ENCODE measurements at regions not wholly inside any gene's neighbourhood (a gene's known extent, or its start where the extent isn't known, plus 50 kb on each side); places are given as distances from the start of the nearest gene placed in this dataset.
A peak's percentile ranks its signal among the peaks of the same experiment; 100 is the strongest.

GRCh38 chr7:46932676-46933424 lies 649.1 kb downstream of the TNS3 start:
- H3K36me3 ChIP-seq (ENCODE audit: control insufficient read depth in 2 of 4, insufficient read depth in 4 of 4, low read length in 3 of 4) = no peaks in the 10 kb centered on the region
- no peak for FAIRE-seq
- no peak overlapping the region for H3K9ac ChIP-seq (replicated peaks in 1 of 4; ENCODE audit: extremely low read depth in 1 of 4, low read depth in 3 of 4, low read length in 3 of 4)
- no peaks in the 10 kb centered on the region for H3K4me1 ChIP-seq (replicated peaks in 1 of 4; ENCODE audit: control insufficient read depth in 3 of 4, insufficient read depth in 4 of 4, low read length in 3 of 4)
- H3K4me2 ChIP-seq (ENCODE audit: insufficient read depth in 1 of 2, low read depth in 2 of 2, low read length in 2 of 2) = no peak overlapping the region
- 90% methylated on average over 7 of the region's 7 CpGs; no CpG with 5 or more reads in 1 of the 2 experiments for WGBS, 2 experiments (ENCODE audit: extremely low coverage in 1 of 2, insufficient coverage in 1 of 2, insufficient read length in 1 of 2, insufficient replicate concordance in 2 of 2, low coverage in 1 of 2, low lambda C conversion rate in 2 of 2, missing lambda C conversion rate in 1 of 2)
- H4K8ac ChIP-seq (ENCODE audit: extremely low read depth, insufficient read depth, low read length) = no peak overlapping the region
- no peak overlapping the region for H2BK15ac ChIP-seq (ENCODE audit: low read length)
- TF ChIP-seq EP300 (IDR thresholded peaks at IDR 0.05; ENCODE audit: borderline replicate concordance in 1 of 2, low read depth in 2 of 2, low read length in 2 of 2) (no peak), TBP (IDR thresholded peaks at IDR 0.05; ENCODE audit: low read depth, low read length) (no peak), RAD21 (IDR thresholded peaks at IDR 0.05 in 1 of 2, conservative IDR thresholded peaks at IDR 0.05 in 1 of 2; ENCODE audit: low read depth in 2 of 2, low read length in 2 of 2) (peak; percentile 57 to 58), EZH2 (IDR thresholded peaks at IDR 0.05; ENCODE audit: low read depth, low read length, severe bottlenecking) (no peak), MAFK (IDR thresholded peaks at IDR 0.05; ENCODE audit: low read depth, low read length) (no peak), FOSL1 (IDR thresholded peaks at IDR 0.05; ENCODE audit: insufficient read depth, low read depth, low read length) (no peak), CTCF (IDR thresholded peaks at IDR 0.05; ENCODE audit: control extremely low read depth in 1 of 3, insufficient read depth in 1 of 3, low read depth in 1 of 3, low read length in 3 of 3) (peak in 1 of 3 experiments; percentile 30; a peak in 2 of 4 replicates)
- no peaks in the 10 kb centered on the region for H3K9me3 ChIP-seq (ENCODE audit: insufficient read depth in 2 of 2, low read depth in 1 of 2, low read length in 1 of 2)
- H4K5ac ChIP-seq (ENCODE audit: insufficient read length, low read depth, low read length) = no peak overlapping the region
- no peak overlapping the region for H3K56ac ChIP-seq (replicated peaks; ENCODE audit: insufficient read length, low read depth, low read length)
- no peak overlapping the region for H2AFZ ChIP-seq (ENCODE audit: low read length)
- no peak overlapping the region for H3K23ac ChIP-seq (ENCODE audit: insufficient read length)
- H3K4me3 ChIP-seq (ENCODE audit: extremely low read depth in 1 of 4, insufficient read depth in 2 of 4, low read depth in 3 of 4, low read length in 4 of 4) = no peak overlapping the region
- H3K4ac ChIP-seq (replicated peaks; ENCODE audit: insufficient read length, low read depth, low read length) = no peak overlapping the region
- no peak overlapping the region for H2BK20ac ChIP-seq (ENCODE audit: low read length)
- no peak overlapping the region for H4K91ac ChIP-seq (replicated peaks; ENCODE audit: insufficient read length, low read length)
- no peak overlapping the region for H3K18ac ChIP-seq (ENCODE audit: extremely low read depth, low read length)
- H2BK5ac ChIP-seq (ENCODE audit: low read depth, low read length) = no peak overlapping the region
- H2BK120ac ChIP-seq (replicated peaks; ENCODE audit: low read depth, low read length) = no peak overlapping the region
- peaks cover 0 to 1% (median 0%) of the 10 kb centered on the region in 4 experiments; a peak in 1 of 7 replicates for H3K27me3 ChIP-seq (replicated peaks in 1 of 4; ENCODE audit: control insufficient read depth in 3 of 4, extremely low read depth in 1 of 4, insufficient read depth in 3 of 4, low read length in 3 of 4)
- no peaks in the 10 kb centered on the region for H4K20me1 ChIP-seq (replicated peaks in 1 of 2; ENCODE audit: control insufficient read depth in 1 of 2, insufficient read depth in 2 of 2, low read length in 2 of 2)
- DNase-seq (ENCODE audit: low read depth in 1 of 2, low spot score in 2 of 2) = no peak
- no peak overlapping the region for H2BK12ac ChIP-seq (ENCODE audit: low read depth, low read length)
- no peaks in the 10 kb centered on the region for H3K23me2 ChIP-seq (ENCODE audit: low read depth, low read length)
- H3K14ac ChIP-seq (ENCODE audit: insufficient read length) = no peak overlapping the region
- POLR2A ChIA-PET (ENCODE audit: partially characterized antibody) = no interaction called here
- CTCF ChIA-PET (ENCODE audit: partially characterized antibody) = interaction anchor here (1.3 to 1.4 kb wide), 2 partner anchors 577 to 1061 kb away, joined by 3 read pairs; no protein-coding TSS in a partner anchor
- no peak overlapping the region for H2AK5ac ChIP-seq (ENCODE audit: low read depth, low read length)
- no peak overlapping the region for H3K27ac ChIP-seq (ENCODE audit: low read depth, low read length)
- H3K79me1 ChIP-seq (ENCODE audit: low read depth, low read length) = no peaks in the 10 kb centered on the region
- H3K79me2 ChIP-seq (ENCODE audit: control insufficient read depth in 1 of 2, insufficient read depth in 2 of 2, low read length in 2 of 2) = no peaks in the 10 kb centered on the region

Measured in H1 (cell line).